A673 (cell line): ENCODE measurements at regions not wholly inside any gene's neighbourhood (a gene's known extent, or its start where the extent isn't known, plus 50 kb on each side); places are given as distances from the start of the nearest gene placed in this dataset.

Source experiments
- CTCF ChIP-seq: fragments of 300-800, 200-600 bp; sonication (generic); conservative IDR thresholded peaks from 2 replicates; pipeline ENCODE4 v1.5.1; 2017; ENCODE audit warnings: low read depth, mild to moderate bottlenecking, antibody characterized with exemption, low read length, moderate library complexity, mixed read lengths
- EZH2 ChIP-seq: fragments of 200-600 bp; sonication (generic); IDR thresholded peaks from 2 replicates; pipeline ENCODE4 v1.6.1; 2017; ENCODE audit warnings: borderline replicate concordance, low read depth, mild to moderate bottlenecking, mixed read lengths, antibody characterized with exemption, low read length; ENCODE audit not compliant: poor library complexity, severe bottlenecking

DNA sequence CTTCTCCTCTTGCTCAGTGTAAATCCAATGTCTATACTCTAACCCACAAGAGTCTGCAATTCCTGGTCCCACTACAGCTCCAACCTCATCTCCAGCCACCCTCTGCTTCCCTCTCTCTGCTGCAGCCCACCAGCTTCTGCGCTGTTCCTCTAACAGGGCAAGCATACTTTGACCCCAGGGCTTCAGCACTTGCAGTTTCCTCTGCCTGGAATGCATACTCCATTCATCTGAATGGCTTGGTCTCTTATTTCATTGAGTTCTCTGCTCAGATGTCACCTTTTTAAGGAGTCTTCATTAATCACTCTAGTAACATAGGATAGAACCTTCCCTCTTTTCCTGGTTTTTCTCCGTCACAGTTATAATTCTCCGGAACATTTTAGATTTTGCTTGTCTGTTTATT lies 141.6 kb downstream of the BUD13 start:
- TF ChIP-seq CTCF, result no peak
- no peak for TF ChIP-seq EZH2
